Heart left ventricle (tissue), 16 donors: ENCODE measurements at regions not wholly inside any gene's neighbourhood (a gene's known extent, or its start where the extent isn't known, plus 50 kb on each side); places are given as distances from the start of the nearest gene placed in this dataset.

Experiments used
- ATAC-seq, 4 donors: fragments of 200-7000 bp; cut with Tn5 transposase; one replicate each; pipeline ENCODE4 v1.9.1; 2020 to 2022; ENCODE audit warnings: moderate library complexity in 4 of 4, mild to moderate bottlenecking in 3 of 4, moderate number of reproducible peaks in 1 of 4
- DNase-seq, 5 donors: peaks; one replicate each; pipeline ENCODE4 v3.0.0-alpha.2; 2020
- H3K27ac ChIP-seq, 12 donors: fragments of 200-600 bp; sonication (generic) in 4 of 12; one replicate each; pipeline versions ENCODE4 v1.5.0 to v1.8.0; 2016 to 2022; ENCODE audit warnings: mild to moderate bottlenecking in 2 of 12
- H3K27me3 ChIP-seq, 9 donors: fragments of 200-600 bp; sonication (generic) in 2 of 9; one replicate each; pipeline versions ENCODE4 v1.5.1 to v1.8.0; 2016 to 2022; ENCODE audit warnings: mild to moderate bottlenecking in 3 of 9
- H3K36me3 ChIP-seq, 9 donors: fragments of 200-600 bp; sonication (generic) in 2 of 9; one replicate each; pipeline versions ENCODE4 v1.5.0 to v1.8.0; 2018 to 2022; ENCODE audit warnings: mild to moderate bottlenecking in 2 of 9
- H3K4me1 ChIP-seq, 12 donors: fragments of 200-600 bp; sonication (generic) in 4 of 12; one replicate each; pipeline versions ENCODE4 v1.5.0 to v1.8.0; 2016 to 2022; ENCODE audit warnings: mild to moderate bottlenecking in 3 of 12
- H3K4me3 ChIP-seq, 12 donors: fragments of 200-600 bp; sonication (generic) in 4 of 12; one replicate each; pipeline versions ENCODE4 v1.5.0 to v1.8.0; 2017 to 2022; ENCODE audit warnings: mild to moderate bottlenecking in 9 of 12, moderate library complexity in 4 of 12
- H3K9me3 ChIP-seq, 12 donors: fragments of 200-600 bp; sonication (generic) in 4 of 12; one replicate each; pipeline versions ENCODE4 v1.5.0 to v1.8.0; 2016 to 2022; ENCODE audit warnings: mild to moderate bottlenecking in 1 of 12
- POLR2A ChIP-seq, 2 donors: fragments of 450-650 bp; IDR thresholded peaks; one replicate each; pipeline ENCODE4 v1.6.1; 2017; ENCODE audit warnings: antibody characterized with exemption in 2 of 2, mild to moderate bottlenecking in 2 of 2, moderate library complexity in 2 of 2
- WGBS, 4 donors: extraction: QIAGEN DNeasy Blood & Tissue Kit in 2 of 4; methylation state at CpG; one replicate each; pipeline versions ENCODE4 v1.1.5 to v1.1.7; 2013 to 2018; 5-methylcytosine and 5-hydroxymethylcytosine counted together
- intact Hi-C, 10 donors: fragments of 100-400 bp; cut with DNase I; formaldehyde crosslinking; loops; one replicate each; pipeline versions ENCODE4 v1.11.1 to v1.14.2; 2022
- TF ChIP-seq, protein P1 (sequence below), 12 donors: fragments of 200-600 bp; sonication (generic) in 4 of 12; IDR thresholded peaks; one replicate each; pipeline versions ENCODE4 v1.5.0 to v1.8.0; 2018 to 2022; ENCODE audit warnings: antibody characterized with exemption in 12 of 12, mild to moderate bottlenecking in 5 of 12
- donor health status: ischemic (EF 13 %, LVEDD 7.1; RV severe dilation, severe dysfunction).
- donor health status: healthy with polysubstance abuse.
- donor health status: DM: no; HTN: yes; CAD: no.
- donor health status: DM: no; HTN: no; CAD: no.
- donor health status: ischemic (EF 25% LVEDD 6.9; RV normal size, moderate dysfunction).
- donor health status: ischemic (EF 25% LVEDD 5.7; RV mildly dilated, moderate dysfunction).
- donor health status: healthy.
- donor health status: DM: yes; HTN: yes; CAD: no.
- donor health status: ischemic (EF 35%, LVEDD 5.7; RV mildly dilated, moderate dysfunction).
- donor health status: nonischemic (EF 11% LVEDD 7.7; RV severe dilation, severe dysfunction).
- donor health status: DM: yes; HTN: yes; CAD: no.
- donor health status: PGD.
- donor health status: ischemic (EF 29% LVEDD 5.4; RV normal size, mild dysfunction).
- donor health status: nonischemic (EF 23%, LVEDD 6.1; RV moderate dilation, normal function).

DNA sequence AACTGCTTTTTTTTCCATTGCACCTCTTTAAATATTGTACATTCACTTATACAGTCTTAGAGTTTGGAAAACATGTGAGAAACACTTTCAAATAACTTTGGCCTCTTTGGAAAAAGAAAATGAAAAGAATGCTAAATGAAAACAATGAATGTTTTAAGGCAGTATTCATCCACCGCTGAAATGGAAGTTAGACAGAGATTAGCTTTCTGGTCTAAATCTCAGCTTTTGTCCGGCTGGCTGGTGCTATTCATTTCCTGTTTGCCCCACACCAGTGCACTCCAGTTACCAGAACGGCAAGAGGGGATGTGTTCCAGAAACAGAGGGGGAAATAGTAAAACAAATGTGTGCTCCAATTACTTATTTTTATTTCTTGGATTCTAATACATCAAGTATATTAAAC is 1201.3 kb downstream of the EFNB2 start:
- no peak for ATAC-seq
- no peak overlapping the region for H3K4me3 ChIP-seq

DNA sequence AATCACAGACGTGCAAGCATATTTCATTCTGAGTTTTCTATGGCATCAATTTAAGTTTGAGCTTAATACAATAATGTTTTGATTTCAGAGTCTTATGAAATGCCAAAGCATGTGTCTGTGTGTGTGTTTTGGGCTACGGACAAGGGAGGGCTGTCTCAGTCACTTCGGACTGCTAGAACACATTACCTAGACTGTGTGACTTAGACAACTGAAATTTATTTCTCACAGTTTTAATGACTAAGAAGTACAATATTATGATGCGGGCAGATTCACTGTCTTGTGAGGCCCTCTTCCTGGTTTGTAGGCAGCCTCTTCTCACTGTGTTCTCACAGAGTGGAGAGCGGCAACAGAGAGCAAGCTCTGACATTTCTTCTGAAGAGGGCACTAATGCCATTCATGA is 1202.0 kb downstream of the EFNB2 start:
- no peak for ATAC-seq
- H3K4me3 ChIP-seq: no peak overlapping the region
- no peaks in the 10 kb centered on the region for H3K27me3 ChIP-seq
- TF ChIP-seq, protein P1, sequence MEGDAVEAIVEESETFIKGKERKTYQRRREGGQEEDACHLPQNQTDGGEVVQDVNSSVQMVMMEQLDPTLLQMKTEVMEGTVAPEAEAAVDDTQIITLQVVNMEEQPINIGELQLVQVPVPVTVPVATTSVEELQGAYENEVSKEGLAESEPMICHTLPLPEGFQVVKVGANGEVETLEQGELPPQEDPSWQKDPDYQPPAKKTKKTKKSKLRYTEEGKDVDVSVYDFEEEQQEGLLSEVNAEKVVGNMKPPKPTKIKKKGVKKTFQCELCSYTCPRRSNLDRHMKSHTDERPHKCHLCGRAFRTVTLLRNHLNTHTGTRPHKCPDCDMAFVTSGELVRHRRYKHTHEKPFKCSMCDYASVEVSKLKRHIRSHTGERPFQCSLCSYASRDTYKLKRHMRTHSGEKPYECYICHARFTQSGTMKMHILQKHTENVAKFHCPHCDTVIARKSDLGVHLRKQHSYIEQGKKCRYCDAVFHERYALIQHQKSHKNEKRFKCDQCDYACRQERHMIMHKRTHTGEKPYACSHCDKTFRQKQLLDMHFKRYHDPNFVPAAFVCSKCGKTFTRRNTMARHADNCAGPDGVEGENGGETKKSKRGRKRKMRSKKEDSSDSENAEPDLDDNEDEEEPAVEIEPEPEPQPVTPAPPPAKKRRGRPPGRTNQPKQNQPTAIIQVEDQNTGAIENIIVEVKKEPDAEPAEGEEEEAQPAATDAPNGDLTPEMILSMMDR (IDR thresholded peaks at IDR 0.05): no peak
- intact Hi-C loops: no loop called here
- DNase-seq: no peak
- WGBS, 4 donors: 76 to 81% (median 77%) methylated on average over 5 of the region's 5 CpGs
- no peaks in the 10 kb centered on the region for H3K36me3 ChIP-seq
- peaks cover 0 to 9% (median 0%) of the 10 kb centered on the region in 12 donors for H3K4me1 ChIP-seq
- H3K27ac ChIP-seq: no peak overlapping the region
- peaks cover 0 to 8% (median 0%) of the 10 kb centered on the region in 12 donors for H3K9me3 ChIP-seq

More for the DNA sequence above, 1201.3 kb downstream of the EFNB2 start:
- Histone ChIP-seq H3K27me3 (no peaks in the 10 kb centered on the region), H3K27ac (no peak overlapping the region), H3K36me3 (no peaks in the 10 kb centered on the region), H3K4me1 (peaks cover 0 to 9% (median 0%) of the 10 kb centered on the region in 12 donors), H3K9me3 (peaks cover 0 to 8% (median 0%) of the 10 kb centered on the region in 12 donors)
- intact Hi-C loops: no loop called here
- no peak for TF ChIP-seq POLR2A (IDR thresholded peaks at IDR 0.05)
- TF ChIP-seq, protein P1 (IDR thresholded peaks at IDR 0.05): no peak
- DNase-seq: no peak
- 41 to 53% (median 47%) methylated on average over 3 of the region's 3 CpGs for WGBS, 4 donors

DNA sequence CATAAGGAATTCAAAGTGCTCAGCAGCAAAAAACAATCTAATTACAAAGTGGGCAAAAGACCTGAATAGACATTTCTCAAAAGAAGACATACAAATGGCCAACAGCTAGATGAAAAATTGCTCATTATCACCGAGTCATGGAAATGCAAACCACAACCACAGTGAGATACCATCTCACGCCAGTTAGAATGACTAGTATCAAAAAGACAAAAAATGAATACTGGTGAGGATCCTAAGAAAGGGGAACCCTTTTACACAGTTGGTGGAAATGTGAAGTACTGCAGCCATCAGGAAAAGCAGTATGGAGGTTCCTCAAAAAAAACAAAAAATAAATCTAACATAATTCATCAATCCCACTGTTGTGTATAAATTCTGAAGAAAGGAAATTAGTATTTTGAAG is 1206.1 kb downstream of the EFNB2 start:
- H3K36me3 ChIP-seq: no peaks in the 10 kb centered on the region
- WGBS, 4 donors: 87 to 96% (median 94%) methylated on average over 2 of the region's 2 CpGs
- intact Hi-C loops: no loop called here

DNA sequence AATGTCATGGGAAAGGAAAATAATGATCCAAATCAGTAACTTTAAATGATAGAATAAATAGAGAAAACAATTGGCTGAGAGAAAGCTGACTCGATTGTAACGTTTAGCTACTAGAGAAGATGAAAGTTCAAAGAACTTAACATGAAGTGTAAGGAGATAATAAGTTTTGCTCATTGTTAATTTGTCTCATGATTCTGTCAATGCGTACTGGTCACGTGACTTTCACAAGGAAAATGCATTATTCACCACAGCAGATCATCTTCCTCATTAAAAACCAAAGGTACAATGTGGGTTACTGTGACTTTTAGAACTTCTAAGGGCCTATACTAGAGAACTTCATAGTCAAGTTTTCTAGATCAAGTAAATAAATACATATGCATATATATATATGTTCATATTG is 1207.2 kb downstream of the EFNB2 start:
- H3K27me3 ChIP-seq: no peaks in the 10 kb centered on the region
- TF ChIP-seq, protein P1 (IDR thresholded peaks at IDR 0.05): no peak
- DNase-seq (no peak), ATAC-seq (no peak)
- no peak overlapping the region for H3K27ac ChIP-seq
- H3K4me3 ChIP-seq: no peak overlapping the region
- peaks cover 0 to 9% (median 0%) of the 10 kb centered on the region in 12 donors for H3K9me3 ChIP-seq
- WGBS, 4 donors: 82 to 91% (median 86%) methylated on average over 4 of the region's 4 CpGs
- H3K36me3 ChIP-seq: no peaks in the 10 kb centered on the region
- H3K4me1 ChIP-seq: no peaks in the 10 kb centered on the region
- intact Hi-C loops: no loop called here

More for the DNA sequence above, 1206.1 kb downstream of the EFNB2 start:
- Histone ChIP-seq H3K4me1 (no peaks in the 10 kb centered on the region), H3K27me3 (no peaks in the 10 kb centered on the region), H3K27ac (no peak overlapping the region), H3K4me3 (no peak overlapping the region), H3K9me3 (peaks cover 0 to 8% (median 0%) of the 10 kb centered on the region in 12 donors)
- no peak for TF ChIP-seq POLR2A (IDR thresholded peaks at IDR 0.05)
- TF ChIP-seq, protein P1 (IDR thresholded peaks at IDR 0.05): no peak
- DNase-seq: no peak
- ATAC-seq: no peak
